Suppressor macrophage treated with lipopolysaccharide for 4 hours (primary cell): ENCODE measurements at regions not wholly inside any gene's neighbourhood (a gene's known extent, or its start where the extent isn't known, plus 50 kb on each side); places are given as distances from the start of the nearest gene placed in this dataset.
A peak's percentile ranks its signal among the peaks of the same experiment; 100 is the strongest.

Source experiments
- DNase-seq: peaks from one replicate; pipeline ENCODE4 v3.0.0-alpha.2; 2020

- DNase-seq: peak; percentile 73
Measured at GRCh38 chr14:61894452-61895077, 132.3 kb downstream of the SNAPC1 start.

DNA sequence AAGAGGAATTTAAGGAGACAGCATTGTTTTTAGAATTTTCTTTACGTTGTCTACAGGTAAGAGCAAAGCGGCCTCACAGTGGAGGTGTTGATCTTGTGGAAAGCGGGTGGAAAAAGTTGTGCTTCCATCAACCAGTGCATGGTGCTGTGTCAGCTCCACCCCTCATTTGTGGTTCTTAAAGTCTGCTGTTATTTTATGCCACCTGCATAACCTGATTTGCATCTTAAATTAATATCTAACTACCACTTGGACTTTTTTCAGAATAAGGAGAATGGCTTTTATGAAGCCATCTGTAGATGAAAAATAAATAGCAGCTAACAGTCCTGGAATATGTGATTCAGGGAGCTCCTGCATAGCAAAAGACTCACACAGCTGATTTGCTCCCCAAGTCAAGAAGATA is 135.1 kb downstream of the SNAPC1 start:
- no peak for DNase-seq

- DNase-seq: no peak
Measured at GRCh38 chr14:61898568-61898967, 136.3 kb downstream of the SNAPC1 start.

DNA sequence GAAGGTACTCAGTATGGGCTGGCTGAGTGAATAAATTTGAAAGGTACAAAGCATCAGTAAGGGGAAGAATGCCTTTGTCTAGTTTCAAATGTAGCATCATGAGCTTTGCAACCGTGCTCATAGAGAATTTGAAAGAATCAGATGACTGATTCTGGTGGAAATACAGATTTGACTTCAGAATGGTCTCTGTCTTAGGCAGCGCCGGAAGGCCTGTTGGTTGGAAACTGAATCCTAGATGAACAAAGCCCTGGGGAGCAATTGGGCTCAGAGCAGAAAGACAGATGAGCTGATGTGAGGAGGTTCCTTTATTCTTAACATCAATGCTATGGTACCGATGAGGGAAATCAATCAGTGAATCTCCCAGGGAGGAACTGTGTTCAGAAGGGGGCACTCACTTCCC is 137.3 kb downstream of the SNAPC1 start:
- no peak for DNase-seq

GRCh38 chr14:61904946-61905345 is 142.7 kb downstream of the SNAPC1 start:
- DNase-seq: no peak

GRCh38 chr14:61911574-61911973 is 149.4 kb downstream of the SNAPC1 start:
- no peak for DNase-seq

DNA sequence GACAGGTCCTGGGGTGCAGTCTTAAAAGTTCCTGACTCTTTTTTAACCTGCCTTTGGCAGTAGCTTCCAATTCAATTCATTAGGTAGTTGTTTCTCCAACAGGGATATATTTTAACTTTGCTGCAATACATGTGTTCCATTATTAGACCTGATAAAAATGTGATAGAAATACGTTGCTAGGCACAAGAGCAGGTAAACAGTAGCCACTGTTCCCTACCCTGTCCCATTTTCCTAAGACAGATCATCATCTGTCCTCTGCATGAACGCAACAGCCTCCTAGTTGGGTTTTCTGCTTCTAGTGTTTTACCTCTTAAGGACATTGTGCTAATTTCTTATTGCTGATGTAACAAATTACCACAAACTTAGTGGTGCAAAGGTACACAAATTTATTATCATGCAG is 156.8 kb downstream of the SNAPC1 start:
- no peak for DNase-seq

- DNase-seq: no peak
Measured at GRCh38 chr14:61923348-61923747, 161.1 kb downstream of the SNAPC1 start.

- peak; percentile 2 for DNase-seq
Measured at GRCh38 chr14:61925043-61925442, 162.8 kb downstream of the SNAPC1 start.

DNA sequence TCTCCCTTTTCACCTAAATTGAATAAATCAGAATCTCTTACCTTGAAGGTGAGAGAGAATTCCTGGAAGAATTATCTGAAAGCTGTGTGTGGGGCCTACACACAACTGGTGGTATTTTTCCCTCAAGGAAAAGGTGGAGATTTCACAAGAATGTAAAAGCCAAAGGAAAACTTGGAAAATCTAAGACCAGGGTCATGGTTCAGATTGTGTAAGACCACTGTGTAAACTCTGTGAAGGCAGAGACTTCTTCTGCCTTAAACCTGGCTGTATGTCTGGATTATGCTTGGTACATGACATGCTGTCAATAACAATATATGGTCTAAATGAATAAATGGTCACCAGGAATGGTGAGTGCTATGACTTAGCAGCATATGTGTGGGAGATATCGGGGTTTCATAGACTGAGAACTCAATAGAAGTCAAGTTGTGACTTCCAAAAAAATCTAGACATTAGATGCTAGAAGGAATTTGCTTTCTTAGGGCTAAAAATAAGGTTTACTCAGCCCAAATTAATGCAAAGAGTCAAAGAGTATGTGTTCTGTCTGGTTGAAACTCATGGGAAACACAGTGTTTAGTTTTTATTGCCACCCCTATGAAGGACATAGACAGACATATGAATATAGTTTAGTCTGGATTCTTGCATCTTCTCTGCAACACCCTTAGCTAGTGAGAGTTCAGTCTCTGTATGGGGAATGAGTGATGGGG is 163.7 kb downstream of the SNAPC1 start:
- no peak for DNase-seq

GRCh38 chr14:61927060-61927459 is 164.8 kb downstream of the SNAPC1 start:
- DNase-seq: no peak

GRCh38 chr14:61927520-61927919 is 165.3 kb downstream of the SNAPC1 start:
- DNase-seq: no peak

- DNase-seq: no peak
Measured at GRCh38 chr14:61928300-61928699, 166.1 kb downstream of the SNAPC1 start.

GRCh38 chr14:61928701-61929100 is 166.5 kb downstream of the SNAPC1 start:
- no peak for DNase-seq

GRCh38 chr14:61929651-61930050 is 167.4 kb downstream of the SNAPC1 start:
- DNase-seq: no peak

DNA sequence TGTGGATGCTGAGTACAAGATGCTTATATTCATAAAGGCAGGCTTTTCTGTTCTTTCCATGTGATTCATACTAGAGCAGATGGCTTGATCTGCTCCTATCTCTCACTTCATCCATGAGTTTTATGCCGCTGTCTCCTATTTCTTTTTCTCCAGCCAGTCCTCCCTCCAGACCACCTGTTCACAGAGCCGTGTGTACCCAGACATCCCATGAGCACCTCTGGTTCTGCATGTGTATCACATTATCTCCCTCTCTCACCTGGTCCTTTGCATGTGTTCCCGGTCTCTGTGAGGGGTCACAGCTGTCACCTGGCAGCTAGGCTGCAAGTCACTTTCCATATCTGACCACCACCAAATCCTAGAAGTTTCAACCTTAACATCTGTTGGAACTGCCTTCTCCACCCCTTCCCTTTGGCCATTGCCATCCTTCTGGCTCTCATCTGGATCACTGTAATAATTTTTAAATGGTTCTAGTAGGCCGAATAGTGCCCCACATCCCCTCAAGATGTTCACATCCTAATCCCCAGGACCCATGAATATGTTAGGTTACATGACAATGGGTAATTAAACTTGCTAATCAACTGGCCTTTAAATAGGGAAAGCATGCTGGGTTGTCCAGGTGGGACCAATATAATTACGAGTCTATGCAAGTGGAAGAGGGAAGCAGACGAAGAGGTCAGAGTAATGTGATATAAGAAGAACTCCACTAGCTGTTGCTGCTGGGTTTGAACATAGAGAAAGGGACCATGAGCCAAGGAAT is 168.1 kb downstream of the SNAPC1 start:
- DNase-seq: no peak

- no peak for DNase-seq
Measured at GRCh38 chr14:61932974-61933373, 170.8 kb downstream of the SNAPC1 start.

GRCh38 chr14:61934385-61934784 is 172.2 kb downstream of the SNAPC1 start:
- peak; percentile 19 for DNase-seq

GRCh38 chr14:61939776-61940175 is 177.6 kb downstream of the SNAPC1 start:
- no peak for DNase-seq

DNA sequence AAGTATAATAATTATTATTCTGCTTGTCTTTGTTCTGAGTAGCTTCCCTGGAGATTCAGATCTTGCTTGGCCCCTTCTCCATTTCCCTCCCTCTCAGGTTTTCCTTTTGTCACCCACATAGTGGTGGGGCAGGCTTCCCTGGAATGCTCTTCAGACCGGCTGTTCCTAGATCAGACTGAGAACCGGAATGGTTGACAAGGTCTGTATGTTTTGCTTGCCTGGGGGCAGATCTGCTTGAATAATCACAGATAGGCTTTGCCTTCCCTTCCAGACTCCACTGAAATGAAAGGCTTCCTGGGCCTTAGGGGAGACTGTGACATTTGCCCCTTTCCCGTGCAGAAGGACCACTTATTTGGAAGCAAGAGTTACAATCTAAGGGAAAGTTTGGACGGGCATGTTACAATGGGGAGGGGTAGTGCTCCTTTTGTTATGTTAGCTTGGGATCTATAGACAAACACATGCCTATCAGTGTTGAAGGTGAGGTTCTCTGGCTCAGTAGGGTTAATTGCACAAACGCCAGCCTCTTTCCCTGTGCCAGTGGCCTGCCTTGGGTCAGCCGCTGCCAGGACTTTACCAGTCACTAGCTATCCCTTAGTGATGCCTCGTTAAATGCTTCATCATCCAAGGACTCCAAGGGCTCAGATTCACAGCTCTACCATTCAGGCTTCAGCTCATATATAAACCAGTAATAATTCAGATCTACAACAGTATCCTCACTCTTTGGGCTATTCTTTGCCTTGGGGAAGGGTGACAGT is 178.6 kb downstream of the SNAPC1 start:
- no peak for DNase-seq

DNA sequence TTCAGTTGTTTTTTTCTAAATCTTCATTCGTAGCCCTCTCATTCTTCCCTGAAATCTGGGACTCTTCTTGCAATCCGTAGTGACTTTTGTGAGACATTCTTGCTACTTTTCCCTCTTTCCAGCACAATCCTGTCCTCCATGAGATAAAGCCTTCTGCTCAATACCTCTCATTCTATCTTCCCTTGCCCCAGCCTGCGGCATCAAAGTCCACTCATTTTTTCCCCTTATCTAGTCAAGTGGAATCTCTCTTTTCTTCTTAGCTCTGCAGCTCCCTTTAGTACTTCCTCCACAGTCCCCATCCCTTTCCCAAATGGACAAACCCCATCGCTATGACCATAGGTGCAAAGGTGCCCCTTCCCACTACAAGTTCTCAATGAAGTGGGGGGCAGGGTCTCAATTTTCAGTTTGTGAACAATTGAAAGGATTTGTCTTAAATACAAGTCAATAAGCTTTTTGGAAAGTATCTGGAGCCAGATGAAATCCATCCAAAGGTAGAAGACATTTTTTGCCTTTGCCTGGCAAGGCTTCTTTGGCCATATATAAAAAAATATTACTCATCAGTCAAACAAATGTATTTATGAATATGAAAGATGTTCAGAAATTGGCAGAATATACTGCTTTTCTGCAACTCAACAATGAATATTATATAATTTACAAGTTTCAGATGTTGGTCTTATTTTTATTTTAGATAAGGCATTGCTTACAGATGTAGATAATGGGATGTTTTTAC is 179.4 kb downstream of the SNAPC1 start:
- DNase-seq: no peak

DNA sequence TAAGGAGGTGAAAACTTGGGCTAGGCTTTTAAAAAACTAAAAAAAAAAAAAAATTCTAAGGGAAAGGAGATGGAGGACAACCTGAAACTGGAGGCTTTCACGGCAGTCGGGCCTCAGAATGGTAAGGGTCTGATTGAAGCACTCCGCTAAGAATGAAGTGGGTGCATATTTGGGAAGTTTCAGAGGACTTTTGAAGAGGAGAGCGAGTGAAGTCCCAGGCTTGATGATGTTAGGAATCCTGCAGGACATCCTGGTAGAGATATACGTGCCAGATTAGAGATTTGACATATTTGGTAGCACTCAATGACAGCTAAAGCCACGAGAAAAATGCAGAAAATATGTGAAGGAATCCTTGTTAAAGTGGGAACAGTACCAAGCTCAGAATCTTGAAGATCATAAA is 186.2 kb downstream of the SNAPC1 start:
- DNase-seq: no peak

DNA sequence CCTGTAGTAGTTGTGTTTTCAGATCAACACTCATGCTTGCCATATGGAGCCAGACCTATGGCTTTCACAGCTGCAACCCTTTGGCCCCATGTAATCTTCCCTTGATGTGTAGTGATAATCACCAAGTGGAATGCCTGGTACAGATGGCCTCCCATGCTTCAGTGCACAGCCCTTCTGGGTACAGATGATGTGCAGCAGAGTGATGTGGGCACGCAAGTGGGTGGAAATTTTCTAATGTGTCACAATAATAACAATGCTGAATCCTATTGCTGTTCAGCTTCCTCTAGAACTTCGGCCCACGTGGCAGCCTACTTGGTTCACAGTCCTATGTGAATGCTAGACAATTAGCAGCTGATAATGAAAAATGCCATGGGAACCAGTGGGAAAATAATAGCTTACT is 188.1 kb downstream of the SNAPC1 start:
- no peak for DNase-seq
